ENCODE measurements at regions not wholly inside any gene's neighbourhood (a gene's known extent, or its start where the extent isn't known, plus 50 kb on each side); places are given as distances from the start of the nearest gene placed in this dataset.

DNA sequence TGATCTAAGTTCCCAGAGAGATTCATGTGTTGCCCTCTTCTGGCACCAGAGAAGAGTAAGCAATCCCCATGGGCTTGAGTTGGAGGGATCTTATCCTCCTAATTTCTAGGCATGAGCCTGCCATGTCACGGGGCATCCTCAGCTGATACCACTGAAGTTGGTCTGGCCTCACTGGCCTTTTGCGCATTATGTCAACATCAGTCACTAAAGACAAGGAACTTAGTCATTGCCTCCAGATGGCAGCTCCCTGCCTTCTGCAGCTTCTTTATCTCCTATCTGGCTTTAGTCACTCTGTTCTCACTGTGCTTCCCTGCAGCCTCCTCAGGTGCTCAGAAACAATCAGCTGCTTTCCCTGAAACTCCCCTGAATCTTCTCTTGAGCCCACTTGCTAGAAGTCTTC lies 312.2 kb downstream of the ADGRG6 start:
- Mint-ChIP-seq H3K27me3 (ENCODE audit: low read depth) (no peaks in the 10 kb centered on the region), H3K27ac (no peak overlapping the region), H3K4me3 (no peak overlapping the region), H3K36me3 (ENCODE audit: low read depth) (no peaks in the 10 kb centered on the region), H3K9me3 (peaks cover 6% of the 10 kb centered on the region), H3K4me1 (ENCODE audit: low read depth) (no peaks in the 10 kb centered on the region)
- CTCF ChIA-PET: interaction anchor here (1.6 kb wide), 1 partner anchor 48 kb away, joined by 4 read pairs; no protein-coding TSS in a partner anchor
- intact Hi-C loops (cut with micrococcal nuclease): no loop called here
- DNase-seq: no peak

- DNase-seq: no peak
- Mint-ChIP-seq H3K4me1 (ENCODE audit: low read depth) (no peaks in the 10 kb centered on the region), H3K27ac (no peak overlapping the region), H3K36me3 (ENCODE audit: low read depth) (no peaks in the 10 kb centered on the region), H3K4me3 (no peak overlapping the region), H3K27me3 (ENCODE audit: low read depth) (no peaks in the 10 kb centered on the region), H3K9me3 (no peaks in the 10 kb centered on the region)
- intact Hi-C loops (cut with micrococcal nuclease): no loop called here
- CTCF ChIA-PET: no interaction called here
Observed at GRCh38 chr6:142617158-142617557, 315.4 kb downstream of the ADGRG6 start.

- Mint-ChIP-seq H3K4me3 (no peak overlapping the region), H3K9me3 (no peaks in the 10 kb centered on the region), H3K27ac (no peak overlapping the region), H3K4me1 (ENCODE audit: low read depth) (no peaks in the 10 kb centered on the region), H3K27me3 (ENCODE audit: low read depth) (no peaks in the 10 kb centered on the region), H3K36me3 (ENCODE audit: low read depth) (no peaks in the 10 kb centered on the region)
- intact Hi-C loops (cut with micrococcal nuclease): no loop called here
- DNase-seq: no peak
- CTCF ChIA-PET: interaction anchor here (0.8 kb wide), 1 partner anchor 55 kb away, joined by 3 read pairs; no protein-coding TSS in a partner anchor
Observed at GRCh38 chr6:142621822-142622221, 320.0 kb downstream of the ADGRG6 start.

GRCh38 chr6:142624978-142625715 lies 319.8 kb downstream of the HIVEP2 start:
- H3K4me1 Mint-ChIP-seq (ENCODE audit: low read depth): peaks cover 2% of the 10 kb centered on the region
- CTCF ChIA-PET: no interaction called here
- no peaks in the 10 kb centered on the region for H3K27me3 Mint-ChIP-seq (ENCODE audit: low read depth)
- H3K4me3 Mint-ChIP-seq: no peak overlapping the region
- no peak overlapping the region for H3K27ac Mint-ChIP-seq
- no peak for DNase-seq
- H3K9me3 Mint-ChIP-seq: no peaks in the 10 kb centered on the region
- intact Hi-C loops (cut with micrococcal nuclease): no loop called here
- H3K36me3 Mint-ChIP-seq (ENCODE audit: low read depth): no peaks in the 10 kb centered on the region

DNA sequence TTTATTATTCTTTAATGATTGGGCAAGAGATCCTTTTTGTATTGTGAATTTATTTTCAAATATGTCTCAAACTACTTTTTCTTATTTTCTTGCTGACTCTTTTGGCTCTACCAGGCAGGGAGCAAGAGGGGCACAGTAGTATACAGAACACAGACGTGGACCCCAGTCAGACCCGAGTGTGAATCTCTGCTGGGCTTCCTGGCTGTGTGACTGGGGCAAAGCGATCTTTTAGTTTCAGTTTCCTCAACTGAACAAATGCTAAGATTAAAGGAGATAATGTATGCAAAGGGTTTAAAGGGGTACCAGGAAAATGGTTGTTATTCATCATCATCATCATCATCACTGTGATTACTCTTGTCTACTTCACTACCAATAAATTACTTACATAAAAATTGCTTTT lies 317.5 kb downstream of the HIVEP2 start:
- no peaks in the 10 kb centered on the region for H3K27me3 Mint-ChIP-seq (ENCODE audit: low read depth)
- H3K9me3 Mint-ChIP-seq: no peaks in the 10 kb centered on the region
- intact Hi-C loops (cut with micrococcal nuclease): no loop called here
- H3K27ac Mint-ChIP-seq: no peak overlapping the region
- CTCF ChIA-PET: interaction anchor here (0.6 to 0.7 kb wide), 2 partner anchors 15 to 33 kb away, joined by 5 to 6 read pairs; no protein-coding TSS in a partner anchor
- DNase-seq: no peak
- peaks cover 9% of the 10 kb centered on the region for H3K4me1 Mint-ChIP-seq (ENCODE audit: low read depth)
- H3K36me3 Mint-ChIP-seq (ENCODE audit: low read depth): no peaks in the 10 kb centered on the region
- no peak overlapping the region for H3K4me3 Mint-ChIP-seq

DNA sequence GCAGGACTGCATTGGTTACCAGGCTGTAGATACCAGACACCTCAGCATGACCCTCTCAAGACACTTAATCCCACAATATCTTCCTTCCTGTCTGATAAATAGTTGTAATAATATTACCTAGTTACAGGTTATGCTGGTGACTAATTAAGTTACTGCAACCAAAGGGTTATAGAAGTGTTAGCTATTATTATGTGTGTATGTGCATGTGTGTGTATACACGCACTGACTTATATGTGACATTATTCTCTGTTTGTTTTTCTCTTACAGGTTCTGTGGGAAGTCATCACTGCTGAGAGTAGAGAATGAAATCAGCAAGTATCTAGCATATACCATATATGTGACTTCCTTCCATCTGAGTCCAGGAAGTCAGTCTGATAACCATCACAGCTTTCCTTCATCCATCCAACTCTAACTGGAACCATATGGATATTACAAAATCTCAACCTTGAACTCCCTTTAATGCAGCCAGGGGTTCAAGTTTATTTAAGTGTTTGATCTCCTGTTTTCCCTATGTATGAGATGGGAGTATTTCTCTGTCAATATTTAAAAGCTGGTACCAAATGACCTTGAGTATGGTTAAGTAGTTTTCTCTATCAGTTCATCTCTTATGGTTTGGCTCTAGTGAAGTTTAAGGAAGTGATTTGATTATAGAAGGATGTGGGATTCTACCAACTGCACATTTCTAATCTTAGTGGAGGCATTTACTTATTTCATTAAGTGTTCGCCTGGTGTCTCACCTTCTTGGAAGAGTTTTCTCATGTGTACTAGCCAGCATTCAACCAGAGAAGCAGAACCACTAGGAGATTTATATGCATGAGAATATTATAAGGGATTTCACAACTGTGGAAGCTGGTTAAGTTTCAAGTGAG lies 313.2 kb downstream of the HIVEP2 start:
- no peak overlapping the region for H3K4me3 Mint-ChIP-seq
- H3K4me1 Mint-ChIP-seq (ENCODE audit: low read depth): peaks cover 17% of the 10 kb centered on the region
- H3K27me3 Mint-ChIP-seq (ENCODE audit: low read depth): no peaks in the 10 kb centered on the region
- intact Hi-C loops (cut with micrococcal nuclease): no loop called here
- CTCF ChIA-PET: no interaction called here
- H3K36me3 Mint-ChIP-seq (ENCODE audit: low read depth): no peaks in the 10 kb centered on the region
- no peak overlapping the region for H3K27ac Mint-ChIP-seq
- H3K9me3 Mint-ChIP-seq: no peaks in the 10 kb centered on the region
- no peak for DNase-seq

DNA sequence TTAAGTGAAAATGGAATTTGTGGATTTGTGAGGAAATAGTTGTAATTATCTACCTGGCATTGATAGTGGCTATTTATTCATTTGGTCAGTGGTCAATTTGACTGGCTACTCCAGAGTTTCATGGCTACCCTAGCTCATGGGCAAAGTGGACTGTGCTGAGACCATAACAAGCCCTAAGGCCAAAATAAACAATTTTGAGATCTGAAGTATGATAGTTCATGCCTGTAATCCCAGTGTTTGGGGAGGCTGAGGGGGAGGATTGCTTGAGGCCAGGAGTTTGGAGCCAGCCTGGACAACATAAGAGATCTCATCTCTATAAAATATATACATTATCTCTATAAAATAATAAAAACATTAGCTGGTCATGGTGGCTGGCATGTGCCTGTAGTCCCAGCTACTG lies 311.7 kb downstream of the HIVEP2 start:
- Mint-ChIP-seq H3K9me3 (no peaks in the 10 kb centered on the region), H3K36me3 (ENCODE audit: low read depth) (no peaks in the 10 kb centered on the region), H3K4me3 (no peak overlapping the region), H3K27ac (no peak overlapping the region), H3K4me1 (ENCODE audit: low read depth) (peaks cover 17% of the 10 kb centered on the region), H3K27me3 (ENCODE audit: low read depth) (no peaks in the 10 kb centered on the region)
- intact Hi-C loops (cut with micrococcal nuclease): no loop called here
- CTCF ChIA-PET: interaction anchor here (0.8 kb wide), 1 partner anchor 10 kb away, joined by 3 read pairs; no protein-coding TSS in a partner anchor
- DNase-seq: no peak

- peaks cover 14% of the 10 kb centered on the region for H3K4me1 Mint-ChIP-seq (ENCODE audit: low read depth)
- H3K27ac Mint-ChIP-seq: no peak overlapping the region
- DNase-seq: no peak
- no peak overlapping the region for H3K4me3 Mint-ChIP-seq
- no peaks in the 10 kb centered on the region for H3K9me3 Mint-ChIP-seq
- no peaks in the 10 kb centered on the region for H3K27me3 Mint-ChIP-seq (ENCODE audit: low read depth)
- intact Hi-C loops (cut with micrococcal nuclease): no loop called here
- no peaks in the 10 kb centered on the region for H3K36me3 Mint-ChIP-seq (ENCODE audit: low read depth)
- CTCF ChIA-PET: interaction anchor here (1.0 kb wide), 1 partner anchor 161 kb away, joined by 3 read pairs; no protein-coding TSS in a partner anchor
Observed at GRCh38 chr6:142635130-142635529, 309.8 kb downstream of the HIVEP2 start.

GRCh38 chr6:142637624-142638351 lies 307.2 kb downstream of the HIVEP2 start:
- H3K27ac Mint-ChIP-seq: no peak overlapping the region
- H3K9me3 Mint-ChIP-seq: no peaks in the 10 kb centered on the region
- CTCF ChIA-PET: no interaction called here
- DNase-seq: no peak
- H3K4me3 Mint-ChIP-seq: no peak overlapping the region
- H3K36me3 Mint-ChIP-seq (ENCODE audit: low read depth): no peaks in the 10 kb centered on the region
- H3K27me3 Mint-ChIP-seq (ENCODE audit: low read depth): no peaks in the 10 kb centered on the region
- H3K4me1 Mint-ChIP-seq (ENCODE audit: low read depth): peaks cover 7% of the 10 kb centered on the region
- intact Hi-C loops (cut with micrococcal nuclease): no loop called here

DNA sequence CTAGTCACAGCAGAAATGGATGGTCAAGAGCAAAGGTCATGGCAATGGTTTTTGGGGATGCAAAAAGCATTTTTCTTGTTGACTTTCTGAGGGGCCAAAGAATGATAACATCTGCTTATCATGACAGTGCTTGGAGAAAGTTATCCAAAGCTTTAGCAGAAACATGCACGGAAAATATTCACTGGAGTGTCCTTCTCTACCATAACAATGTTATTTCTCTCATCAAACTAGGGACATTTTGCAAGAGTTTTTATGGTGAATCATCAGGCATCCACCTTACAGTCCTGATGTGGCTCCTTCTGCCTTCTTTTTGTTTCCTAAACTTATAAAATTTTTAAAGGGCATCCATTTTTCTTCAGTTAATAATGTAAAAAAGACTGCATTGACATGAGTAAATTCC lies 302.3 kb downstream of the HIVEP2 start:
- H3K27me3 Mint-ChIP-seq (ENCODE audit: low read depth): no peaks in the 10 kb centered on the region
- intact Hi-C loops (cut with micrococcal nuclease): no loop called here
- H3K27ac Mint-ChIP-seq: no peak overlapping the region
- CTCF ChIA-PET: interaction anchor here (1.1 kb wide), 1 partner anchor 10 kb away, joined by 3 read pairs; no protein-coding TSS in a partner anchor
- H3K9me3 Mint-ChIP-seq: no peaks in the 10 kb centered on the region
- no peaks in the 10 kb centered on the region for H3K36me3 Mint-ChIP-seq (ENCODE audit: low read depth)
- H3K4me1 Mint-ChIP-seq (ENCODE audit: low read depth): peaks cover 2% of the 10 kb centered on the region
- no peak for DNase-seq
- H3K4me3 Mint-ChIP-seq: no peak overlapping the region

DNA sequence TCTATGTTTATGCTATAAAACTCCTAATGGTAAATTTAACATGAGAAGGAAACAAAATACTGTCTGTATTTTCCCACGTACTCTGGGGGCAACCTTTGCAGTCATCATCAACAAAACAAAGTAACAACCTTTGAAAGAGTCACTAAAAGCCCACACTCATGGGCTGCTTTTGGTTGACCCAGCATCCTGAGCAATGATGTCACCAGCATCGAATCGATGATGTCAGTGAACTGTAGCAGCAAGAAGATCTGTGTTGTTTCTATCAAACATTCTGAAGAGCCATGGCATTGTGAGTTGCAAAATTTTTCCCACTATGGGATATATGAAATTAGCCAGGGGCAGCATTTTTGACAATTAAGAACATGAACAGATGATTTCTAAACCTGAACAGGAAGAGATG lies 300.1 kb downstream of the HIVEP2 start:
- no peak overlapping the region for H3K27ac Mint-ChIP-seq
- DNase-seq: no peak
- CTCF ChIA-PET: interaction anchor here (0.7 kb wide), 1 partner anchor 367 kb away, joined by 3 read pairs; no protein-coding TSS in a partner anchor

GRCh38 chr6:142645663-142646062 lies 299.3 kb downstream of the HIVEP2 start:
- Mint-ChIP-seq H3K4me1 (ENCODE audit: low read depth) (peaks cover 4% of the 10 kb centered on the region), H3K36me3 (ENCODE audit: low read depth) (no peaks in the 10 kb centered on the region), H3K9me3 (no peaks in the 10 kb centered on the region), H3K27me3 (ENCODE audit: low read depth) (no peaks in the 10 kb centered on the region), H3K27ac (no peak overlapping the region), H3K4me3 (no peak overlapping the region)
- intact Hi-C loops (cut with micrococcal nuclease): no loop called here
- CTCF ChIA-PET: interaction anchor here (0.7 kb wide), 1 partner anchor 366 kb away, joined by 3 read pairs; no protein-coding TSS in a partner anchor
- no peak for DNase-seq

More for the DNA sequence above, 300.1 kb downstream of the HIVEP2 start:
- no peaks in the 10 kb centered on the region for H3K36me3 Mint-ChIP-seq (ENCODE audit: low read depth)
- no peaks in the 10 kb centered on the region for H3K27me3 Mint-ChIP-seq (ENCODE audit: low read depth)
- H3K4me1 Mint-ChIP-seq (ENCODE audit: low read depth): peaks cover 4% of the 10 kb centered on the region
- intact Hi-C loops (cut with micrococcal nuclease): no loop called here
- H3K4me3 Mint-ChIP-seq: no peak overlapping the region
- no peaks in the 10 kb centered on the region for H3K9me3 Mint-ChIP-seq
